ENCODE measurements at regions not wholly inside any gene's neighbourhood (a gene's known extent, or its start where the extent isn't known, plus 50 kb on each side); places are given as distances from the start of the nearest gene placed in this dataset.

DNA sequence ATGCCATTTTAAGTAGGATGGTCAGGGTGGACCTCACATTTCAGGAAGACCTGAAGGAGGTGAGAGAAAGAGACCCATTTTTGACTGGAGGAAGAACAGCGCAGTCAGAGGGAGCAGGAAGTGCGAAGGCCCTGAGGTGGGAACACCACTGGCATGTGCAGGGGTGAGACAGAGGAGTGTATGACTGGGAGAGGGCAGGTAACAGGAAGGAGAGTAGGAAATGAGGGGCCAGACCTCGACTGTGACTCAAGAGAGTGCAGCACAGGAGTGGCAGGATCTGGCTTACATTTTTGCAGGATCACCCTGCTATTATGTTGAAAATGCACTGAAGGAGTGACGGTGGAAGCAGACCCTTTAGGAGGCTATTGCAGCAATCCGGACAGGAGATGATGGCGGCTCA, 117.7 kb upstream of the CDYL start:
- H3K9me3 Mint-ChIP-seq (ENCODE audit: low read depth) = no peaks in the 10 kb centered on the region
- H3K27ac Mint-ChIP-seq (ENCODE audit: unreplicated experiment) = no peak overlapping the region
- peaks cover 3% of the 10 kb centered on the region for H3K4me1 Mint-ChIP-seq (ENCODE audit: low read depth)
- no peak for DNase-seq (ENCODE audit: low spot score)
- TF ChIP-seq CTCF (IDR thresholded peaks at IDR 0.05) = no peak
- H3K27me3 Mint-ChIP-seq (ENCODE audit: low read depth) = peaks cover 9% of the 10 kb centered on the region
- peaks cover 1% of the 10 kb centered on the region for H3K36me3 Mint-ChIP-seq (ENCODE audit: low read depth)
- H3K4me3 Mint-ChIP-seq (ENCODE audit: unreplicated experiment) = no peak overlapping the region

GRCh38 chr6:4656106-4656505, 120.1 kb upstream of the CDYL start:
- Mint-ChIP-seq H3K27ac (ENCODE audit: unreplicated experiment) (no peak overlapping the region), H3K9me3 (ENCODE audit: low read depth) (peaks cover 7% of the 10 kb centered on the region), H3K36me3 (ENCODE audit: low read depth) (peaks cover 5% of the 10 kb centered on the region), H3K4me1 (ENCODE audit: low read depth) (peaks cover 3% of the 10 kb centered on the region), H3K27me3 (ENCODE audit: low read depth) (peaks cover 9% of the 10 kb centered on the region), H3K4me3 (ENCODE audit: unreplicated experiment) (no peak overlapping the region)
- TF ChIP-seq CTCF (IDR thresholded peaks at IDR 0.05) = no peak
- no peak for DNase-seq (ENCODE audit: low spot score)

DNA sequence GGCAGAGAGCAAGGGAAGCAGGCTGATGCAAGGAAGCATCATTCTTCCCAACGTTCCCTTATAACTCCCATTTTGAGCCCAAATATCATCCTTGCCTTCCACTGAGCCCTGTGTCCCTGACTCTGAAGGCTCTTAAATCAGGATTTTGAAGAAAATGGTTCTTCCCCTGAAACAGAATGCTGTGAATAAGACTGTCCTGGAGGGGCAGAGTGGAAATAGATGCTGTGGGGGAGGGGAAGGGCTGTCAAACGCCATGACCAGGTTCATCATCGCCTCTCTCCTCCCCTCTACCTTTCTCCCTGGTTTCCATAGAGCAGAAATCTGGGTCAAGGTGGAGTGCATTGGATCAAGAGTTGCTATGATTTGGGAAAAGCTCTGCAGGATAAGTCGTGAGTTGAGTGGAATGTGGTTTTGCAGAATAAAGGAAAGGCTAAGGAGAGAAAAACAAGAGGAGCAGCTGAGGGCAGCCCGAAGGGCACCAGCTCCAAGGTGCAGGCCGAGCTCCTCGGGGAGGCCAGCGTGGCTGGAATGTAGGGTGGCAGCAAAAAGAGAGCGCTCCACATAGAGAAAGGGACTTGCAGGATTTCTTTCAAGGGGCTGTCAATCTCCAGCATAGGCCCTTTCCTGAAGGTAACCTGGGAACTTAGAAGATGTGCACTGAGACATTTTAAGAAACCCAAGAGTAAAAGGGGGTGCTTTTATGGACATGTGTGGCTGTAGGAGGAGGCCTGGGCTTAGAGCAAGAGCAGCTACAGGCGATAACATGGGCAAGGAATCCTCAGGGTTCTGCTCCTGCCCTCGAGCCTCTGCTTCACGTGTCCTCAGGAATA, 120.8 kb upstream of the CDYL start:
- DNase-seq (ENCODE audit: low spot score) = no peak
- peaks cover 7% of the 10 kb centered on the region for H3K9me3 Mint-ChIP-seq (ENCODE audit: low read depth)
- H3K36me3 Mint-ChIP-seq (ENCODE audit: low read depth) = peaks cover 5% of the 10 kb centered on the region
- no peak overlapping the region for H3K27ac Mint-ChIP-seq (ENCODE audit: unreplicated experiment)
- no peak for TF ChIP-seq CTCF (IDR thresholded peaks at IDR 0.05)
- no peaks in the 10 kb centered on the region for H3K4me1 Mint-ChIP-seq (ENCODE audit: low read depth)
- H3K4me3 Mint-ChIP-seq (ENCODE audit: unreplicated experiment) = no peak overlapping the region
- H3K27me3 Mint-ChIP-seq (ENCODE audit: low read depth) = peaks cover 9% of the 10 kb centered on the region

- no peak for DNase-seq (ENCODE audit: low spot score)
- H3K27ac Mint-ChIP-seq (ENCODE audit: unreplicated experiment) = no peak overlapping the region
- H3K36me3 Mint-ChIP-seq (ENCODE audit: low read depth) = peaks cover 4% of the 10 kb centered on the region
- H3K4me1 Mint-ChIP-seq (ENCODE audit: low read depth) = no peaks in the 10 kb centered on the region
- no peak overlapping the region for H3K4me3 Mint-ChIP-seq (ENCODE audit: unreplicated experiment)
- H3K9me3 Mint-ChIP-seq (ENCODE audit: low read depth) = peaks cover 7% of the 10 kb centered on the region
- TF ChIP-seq CTCF (IDR thresholded peaks at IDR 0.05) = no peak
- peaks cover under 1% of the 10 kb centered on the region for H3K27me3 Mint-ChIP-seq (ENCODE audit: low read depth)
Observed at GRCh38 chr6:4653141-4653540, 123.1 kb upstream of the CDYL start.

GRCh38 chr6:4651831-4652467, 124.3 kb upstream of the CDYL start:
- H3K27me3 Mint-ChIP-seq (ENCODE audit: low read depth) = no peaks in the 10 kb centered on the region
- H3K4me3 Mint-ChIP-seq (ENCODE audit: unreplicated experiment) = no peak overlapping the region
- H3K36me3 Mint-ChIP-seq (ENCODE audit: low read depth) = peaks cover 4% of the 10 kb centered on the region
- H3K4me1 Mint-ChIP-seq (ENCODE audit: low read depth) = peaks cover 11% of the 10 kb centered on the region
- no peak overlapping the region for H3K27ac Mint-ChIP-seq (ENCODE audit: unreplicated experiment)
- DNase-seq (ENCODE audit: low spot score) = no peak
- peaks cover 7% of the 10 kb centered on the region for H3K9me3 Mint-ChIP-seq (ENCODE audit: low read depth)
- TF ChIP-seq CTCF (IDR thresholded peaks at IDR 0.05) = no peak

Data from chondrocyte (in vitro differentiated cells).